Osteoblast (primary cell): ENCODE measurements at regions not wholly inside any gene's neighbourhood (a gene's known extent, or its start where the extent isn't known, plus 50 kb on each side); places are given as distances from the start of the nearest gene placed in this dataset.

Experiments used
- DNase-seq: peaks from one replicate; pipeline ENCODE4 v3.0.0; 2011; ENCODE audit warnings: low spot score, mixed read lengths; ENCODE audit not compliant: insufficient read length; ENCODE audit errors: missing footprints
- H2AFZ ChIP-seq: 2 replicates; pipeline ENCODE4 v1.6.0; 2011; ENCODE audit warnings: mild to moderate bottlenecking, low read length
- H3K27ac ChIP-seq: 2 replicates; pipeline ENCODE4 v1.5.1; 2011; ENCODE audit warnings: mild to moderate bottlenecking, low read depth, low read length, moderate library complexity
- H3K27me3 ChIP-seq: 2 replicates; pipeline ENCODE4 v1.6.0; 2012; ENCODE audit warnings: mild to moderate bottlenecking, control low read depth, inconsistent platforms, low read length, moderate library complexity; ENCODE audit not compliant: insufficient read depth
- H3K36me3 ChIP-seq: 2 replicates; pipeline ENCODE4 v1.5.1; 2011; ENCODE audit warnings: mild to moderate bottlenecking, low read length, control low read depth, moderate library complexity; ENCODE audit not compliant: insufficient read depth
- H3K4me1 ChIP-seq: 2 replicates; pipeline ENCODE4 v1.5.1; 2011; ENCODE audit warnings: mild to moderate bottlenecking, low read length, control low read depth, moderate library complexity; ENCODE audit not compliant: insufficient read depth
- H3K4me2 ChIP-seq: 2 replicates; pipeline ENCODE4 v1.6.0; 2011; ENCODE audit warnings: mild to moderate bottlenecking, low read length; ENCODE audit not compliant: insufficient read depth
- H3K4me3 ChIP-seq: fragments of 200-600 bp; sonication (generic); 3 replicates; pipeline ENCODE4 v1.5.1; 2012; ENCODE audit warnings: mild to moderate bottlenecking, low read length, inconsistent platforms; ENCODE audit not compliant: insufficient read depth
- H3K79me2 ChIP-seq: 2 replicates; pipeline ENCODE4 v1.6.0; 2012; ENCODE audit warnings: mild to moderate bottlenecking, low read length, control low read depth, inconsistent platforms; ENCODE audit not compliant: insufficient read depth
- H3K9me3 ChIP-seq: 2 replicates; pipeline ENCODE4 v1.5.1; 2011; ENCODE audit warnings: low read depth, low read length, control low read depth
- H4K20me1 ChIP-seq: 2 replicates; pipeline ENCODE4 v1.6.0; 2012; ENCODE audit warnings: mild to moderate bottlenecking, low read length, control low read depth; ENCODE audit not compliant: insufficient read depth
- CTCF ChIP-seq: IDR thresholded peaks from 2 replicates; pipeline ENCODE4 v1.5.1; 2011; ENCODE audit warnings: mild to moderate bottlenecking, low read depth, low read length, moderate library complexity; ENCODE audit errors: extremely low read depth

- no peak for TF ChIP-seq CTCF
- DNase-seq, result no peak
- H3K4me2 ChIP-seq, result no peak overlapping the region
These were observed 411.9 kb upstream of the ACTRT1 start for GRCh38 chrX:128464116-128464515.

GRCh38 chrX:128460835-128461234 is 408.6 kb upstream of the ACTRT1 start:
- no peaks in the 10 kb centered on the region for H4K20me1 ChIP-seq
- TF ChIP-seq CTCF, result no peak
- no peaks in the 10 kb centered on the region for H3K36me3 ChIP-seq
- no peaks in the 10 kb centered on the region for H3K9me3 ChIP-seq
- H2AFZ ChIP-seq, result no peak overlapping the region
- H3K79me2 ChIP-seq, result no peaks in the 10 kb centered on the region
- H3K4me1 ChIP-seq, result no peaks in the 10 kb centered on the region
- DNase-seq, result no peak
- H3K27me3 ChIP-seq, result no peaks in the 10 kb centered on the region
- H3K4me3 ChIP-seq, result no peak overlapping the region
- H3K27ac ChIP-seq, result no peak overlapping the region
- no peak overlapping the region for H3K4me2 ChIP-seq

More at GRCh38 chrX:128464116-128464515, 411.9 kb upstream of the ACTRT1 start:
- Histone ChIP-seq H2AFZ (no peak overlapping the region), H3K27ac (no peak overlapping the region), H3K36me3 (no peaks in the 10 kb centered on the region), H3K27me3 (no peaks in the 10 kb centered on the region), H3K79me2 (no peaks in the 10 kb centered on the region), H3K9me3 (no peaks in the 10 kb centered on the region), H3K4me3 (no peak overlapping the region), H4K20me1 (no peaks in the 10 kb centered on the region), H3K4me1 (no peaks in the 10 kb centered on the region)

- Histone ChIP-seq H3K4me3 (no peak overlapping the region), H3K27ac (no peak overlapping the region), H2AFZ (no peak overlapping the region), H3K4me1 (no peaks in the 10 kb centered on the region), H3K9me3 (no peaks in the 10 kb centered on the region), H3K27me3 (no peaks in the 10 kb centered on the region), H3K4me2 (no peak overlapping the region), H4K20me1 (no peaks in the 10 kb centered on the region), H3K79me2 (no peaks in the 10 kb centered on the region), H3K36me3 (no peaks in the 10 kb centered on the region)
- no peak for TF ChIP-seq CTCF
- no peak for DNase-seq
These were observed 406.7 kb upstream of the ACTRT1 start for GRCh38 chrX:128458888-128459287.

GRCh38 chrX:128457674-128458073 is 405.5 kb upstream of the ACTRT1 start:
- Histone ChIP-seq H3K4me3 (no peak overlapping the region), H3K4me1 (no peaks in the 10 kb centered on the region), H3K27ac (no peak overlapping the region), H3K79me2 (no peaks in the 10 kb centered on the region), H3K9me3 (no peaks in the 10 kb centered on the region), H3K4me2 (no peak overlapping the region), H3K36me3 (no peaks in the 10 kb centered on the region), H2AFZ (no peak overlapping the region), H4K20me1 (no peaks in the 10 kb centered on the region), H3K27me3 (no peaks in the 10 kb centered on the region)
- no peak for TF ChIP-seq CTCF
- DNase-seq, result no peak
